HEK293 (cell line): ENCODE measurements at regions not wholly inside any gene's neighbourhood (a gene's known extent, or its start where the extent isn't known, plus 50 kb on each side); places are given as distances from the start of the nearest gene placed in this dataset.

Source experiments
- CTCF ChIA-PET: fragments of 350-600 bp; formaldehyde crosslinking; extraction: SDS; loops from one replicate; lab custom pipeline; 2021; ENCODE audit warnings: antibody characterized with exemption; lab: Yijun Ruan, JAX
- POLR2A ChIA-PET: fragments of 300-600 bp; formaldehyde crosslinking; extraction: SDS; loops from one replicate; lab custom pipeline; 2020; ENCODE audit warnings: antibody characterized with exemption, inconsistent platforms; lab: Yijun Ruan, JAX
- H3K27ac ChIP-seq: fragments of 200-500 bp; sonication (Bioruptor generic); 2 replicates; pipeline ENCODE4 v1.5.1; 2014; ENCODE audit warnings: low read depth, low read length, control low read depth, inconsistent platforms; ENCODE audit errors: extremely low read depth
- H3K36me3 ChIP-seq, 2 experiments: fragments of 200-500 bp in 1 of 2; sonication (Bioruptor generic) in 1 of 2; 1 replicate in 1 of 2; 2 replicates in 1 of 2; pipeline ENCODE4 v1.5.1; 2014 to 2017; ENCODE audit warnings: inconsistent platforms in 2 of 2, low read length in 2 of 2; ENCODE audit not compliant: control insufficient read depth in 2 of 2, insufficient read depth in 1 of 2
- H3K4me1 ChIP-seq: fragments of 200-500 bp; sonication (Bioruptor generic); 2 replicates; pipeline ENCODE4 v1.5.1; 2014; ENCODE audit warnings: mild to moderate bottlenecking, low read length, inconsistent platforms; ENCODE audit not compliant: control insufficient read depth, insufficient read depth
- H3K4me3 ChIP-seq: 2 replicates; pipeline ENCODE4 v1.5.1; 2011; ENCODE audit warnings: low read depth, mild to moderate bottlenecking, control low read depth, low read length, moderate library complexity
- H3K9me3 ChIP-seq: fragments of 200-500 bp; sonication (Bioruptor generic); 2 replicates; pipeline ENCODE4 v1.5.1; 2014; ENCODE audit warnings: low read depth, low read length, inconsistent platforms; ENCODE audit not compliant: control insufficient read depth, insufficient read depth
- REPIN1 ChIP-seq: fragments of 450-650 bp; formaldehyde crosslinking; IDR thresholded peaks from 2 replicates; pipeline ENCODE4 v1.5.1; 2017; ENCODE audit warnings: missing biosample characterization, missing genetic modification characterization, low read depth
- ZNF140 ChIP-seq: fragments of 450-650 bp; formaldehyde crosslinking; IDR thresholded peaks from 2 replicates; pipeline ENCODE4 v1.5.1; 2016; ENCODE audit warnings: missing biosample characterization, missing genetic modification characterization
- ZNF211 ChIP-seq: fragments of 450-650 bp; formaldehyde crosslinking; IDR thresholded peaks from 2 replicates; pipeline ENCODE4 v1.5.1; 2016; ENCODE audit warnings: low read depth, missing biosample characterization, missing genetic modification characterization
- ZNF621 ChIP-seq: fragments of 450-650 bp; formaldehyde crosslinking; IDR thresholded peaks from 2 replicates; pipeline ENCODE4 v1.5.1; 2017; ENCODE audit warnings: missing biosample characterization, missing genetic modification characterization
- TF ChIP-seq, protein P1 (sequence below): fragments of 450-650 bp; formaldehyde crosslinking; IDR thresholded peaks from 2 replicates; pipeline ENCODE4 v1.5.1; 2016; ENCODE audit warnings: missing biosample characterization, missing genetic modification characterization
- TF ChIP-seq, protein P2 (sequence below): fragments of 450-650 bp; formaldehyde crosslinking; IDR thresholded peaks from 2 replicates; pipeline ENCODE4 v1.5.1; 2016; ENCODE audit warnings: missing biosample characterization, missing genetic modification characterization
- TF ChIP-seq, protein P3 (sequence below): IDR thresholded peaks from 2 replicates; pipeline ENCODE4 v1.6.1; 2011; ENCODE audit warnings: mild to moderate bottlenecking, low read depth, low read length, borderline replicate concordance
- TF ChIP-seq, protein P4 (sequence below): fragments of 450-650 bp; formaldehyde crosslinking; IDR thresholded peaks from 2 replicates; pipeline ENCODE4 v1.5.1; 2016; ENCODE audit warnings: missing biosample characterization, missing genetic modification characterization
- TF ChIP-seq, protein P5 (sequence below): fragments of 450-650 bp; formaldehyde crosslinking; IDR thresholded peaks from 2 replicates; pipeline ENCODE4 v1.5.1; 2016; ENCODE audit warnings: missing biosample characterization, missing genetic modification characterization, low read depth
- TF ChIP-seq, protein P6 (sequence below): fragments of 450-650 bp; formaldehyde crosslinking; IDR thresholded peaks from 2 replicates; pipeline ENCODE4 v1.5.1; 2016; ENCODE audit warnings: missing biosample characterization, missing genetic modification characterization

DNA sequence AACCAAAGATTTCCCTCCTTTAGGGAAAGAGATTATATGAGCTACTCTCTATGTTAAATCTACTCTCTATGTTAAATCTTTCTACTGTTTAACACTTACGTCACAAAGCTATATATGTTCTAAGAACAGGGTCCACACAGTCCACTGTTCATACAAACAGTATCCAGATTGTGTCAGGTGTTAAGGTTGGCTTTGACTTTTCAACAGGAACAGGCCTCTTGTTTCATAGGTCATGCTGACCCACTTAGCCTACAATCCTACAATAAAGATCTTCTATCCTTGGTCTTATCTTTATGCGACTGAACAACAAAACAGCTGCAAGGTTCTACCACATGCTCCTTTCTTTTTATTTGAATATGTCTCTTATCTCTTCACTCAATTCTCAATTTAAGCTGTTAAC lies 134.9 kb downstream of the LTN1 start (continued):
- TF ChIP-seq, protein P1, sequence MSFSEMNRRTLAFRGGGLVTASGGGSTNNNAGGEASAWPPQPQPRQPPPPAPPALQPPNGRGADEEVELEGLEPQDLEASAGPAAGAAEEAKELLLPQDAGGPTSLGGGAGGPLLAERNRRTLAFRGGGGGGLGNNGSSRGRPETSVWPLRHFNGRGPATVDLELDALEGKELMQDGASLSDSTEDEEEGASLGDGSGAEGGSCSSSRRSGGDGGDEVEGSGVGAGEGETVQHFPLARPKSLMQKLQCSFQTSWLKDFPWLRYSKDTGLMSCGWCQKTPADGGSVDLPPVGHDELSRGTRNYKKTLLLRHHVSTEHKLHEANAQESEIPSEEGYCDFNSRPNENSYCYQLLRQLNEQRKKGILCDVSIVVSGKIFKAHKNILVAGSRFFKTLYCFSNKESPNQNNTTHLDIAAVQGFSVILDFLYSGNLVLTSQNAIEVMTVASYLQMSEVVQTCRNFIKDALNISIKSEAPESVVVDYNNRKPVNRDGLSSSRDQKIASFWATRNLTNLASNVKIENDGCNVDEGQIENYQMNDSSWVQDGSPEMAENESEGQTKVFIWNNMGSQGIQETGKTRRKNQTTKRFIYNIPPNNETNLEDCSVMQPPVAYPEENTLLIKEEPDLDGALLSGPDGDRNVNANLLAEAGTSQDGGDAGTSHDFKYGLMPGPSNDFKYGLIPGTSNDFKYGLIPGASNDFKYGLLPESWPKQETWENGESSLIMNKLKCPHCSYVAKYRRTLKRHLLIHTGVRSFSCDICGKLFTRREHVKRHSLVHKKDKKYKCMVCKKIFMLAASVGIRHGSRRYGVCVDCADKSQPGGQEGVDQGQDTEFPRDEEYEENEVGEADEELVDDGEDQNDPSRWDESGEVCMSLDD (tag by site-specific recombination) = no peak

DNA sequence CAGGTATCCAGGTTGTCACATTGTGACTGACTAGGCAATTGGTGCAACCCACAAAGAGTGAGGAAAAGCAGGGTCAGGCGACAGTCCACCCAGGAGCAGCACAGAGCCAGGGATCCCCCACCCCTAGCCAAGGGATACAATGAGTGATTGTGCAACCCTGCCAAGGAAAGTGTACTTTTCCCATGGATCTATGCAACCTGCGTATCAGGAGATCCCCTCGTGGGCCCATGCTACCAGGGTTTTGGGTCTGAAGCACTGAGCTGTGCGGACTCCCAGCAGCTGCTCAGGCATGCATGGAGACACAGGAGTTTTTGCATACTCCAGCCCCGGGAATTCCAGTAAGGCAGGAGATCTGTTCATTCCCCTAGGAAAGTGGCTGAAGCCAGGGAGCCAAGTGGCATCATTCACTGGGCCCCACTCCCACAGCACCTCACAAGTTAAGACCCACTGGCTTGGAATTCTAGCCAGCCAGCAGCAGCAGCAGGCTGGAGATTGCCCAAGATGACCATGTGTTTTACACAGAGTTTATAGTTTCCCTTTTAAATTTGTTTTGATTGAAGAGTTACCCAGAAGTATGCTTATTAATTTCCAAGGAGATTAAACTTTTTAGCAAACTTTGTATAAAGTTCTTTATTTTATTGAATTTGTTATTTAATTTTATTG lies 136.0 kb downstream of the LTN1 start:
- Histone ChIP-seq H3K27ac (no peak overlapping the region), H3K4me3 (no peak overlapping the region), H3K9me3 (no peaks in the 10 kb centered on the region), H3K36me3 (no peaks in the 10 kb centered on the region), H3K4me1 (no peaks in the 10 kb centered on the region)
- ChIA-PET POLR2A (no interaction called here), CTCF (no interaction called here)
- TF ChIP-seq ZNF140 (tag by site-specific recombination) = no peak
- TF ChIP-seq, protein P2, sequence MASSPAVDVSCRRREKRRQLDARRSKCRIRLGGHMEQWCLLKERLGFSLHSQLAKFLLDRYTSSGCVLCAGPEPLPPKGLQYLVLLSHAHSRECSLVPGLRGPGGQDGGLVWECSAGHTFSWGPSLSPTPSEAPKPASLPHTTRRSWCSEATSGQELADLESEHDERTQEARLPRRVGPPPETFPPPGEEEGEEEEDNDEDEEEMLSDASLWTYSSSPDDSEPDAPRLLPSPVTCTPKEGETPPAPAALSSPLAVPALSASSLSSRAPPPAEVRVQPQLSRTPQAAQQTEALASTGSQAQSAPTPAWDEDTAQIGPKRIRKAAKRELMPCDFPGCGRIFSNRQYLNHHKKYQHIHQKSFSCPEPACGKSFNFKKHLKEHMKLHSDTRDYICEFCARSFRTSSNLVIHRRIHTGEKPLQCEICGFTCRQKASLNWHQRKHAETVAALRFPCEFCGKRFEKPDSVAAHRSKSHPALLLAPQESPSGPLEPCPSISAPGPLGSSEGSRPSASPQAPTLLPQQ (tag by site-specific recombination) = 0 out of 2 replicates have a peak, but pooled peaks have one; percentile 28

DNA sequence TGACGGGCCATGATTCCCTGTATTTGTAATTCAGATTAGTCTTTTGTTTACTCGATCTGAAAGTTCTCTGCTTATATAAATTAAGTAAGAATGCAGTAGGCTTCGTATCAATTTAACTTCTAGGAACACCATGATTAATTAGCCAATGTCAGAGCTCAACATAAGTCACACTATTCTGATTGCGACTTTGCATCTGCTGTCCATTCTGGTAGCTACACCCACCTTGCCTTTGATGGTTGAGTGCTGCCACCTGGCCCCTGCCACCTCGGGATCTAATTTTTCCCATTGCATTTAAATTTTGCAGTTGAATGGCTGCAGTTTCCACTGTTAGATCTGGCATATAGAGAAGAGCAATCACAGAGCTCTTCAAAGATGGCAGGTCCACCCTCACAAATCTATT lies 140.0 kb downstream of the LTN1 start:
- H3K27ac ChIP-seq = no peak overlapping the region
- no peaks in the 10 kb centered on the region for H3K4me1 ChIP-seq
- no peaks in the 10 kb centered on the region for H3K36me3 ChIP-seq
- H3K9me3 ChIP-seq = no peaks in the 10 kb centered on the region
- no peak overlapping the region for H3K4me3 ChIP-seq
- ChIA-PET CTCF (interaction anchor here (0.6 kb wide), 1 partner anchor 235 kb away, joined by 3 read pairs; no protein-coding TSS in a partner anchor), POLR2A (no interaction called here)
- TF ChIP-seq, protein P1 (tag by site-specific recombination) = no peak
- TF ChIP-seq, protein P3, sequence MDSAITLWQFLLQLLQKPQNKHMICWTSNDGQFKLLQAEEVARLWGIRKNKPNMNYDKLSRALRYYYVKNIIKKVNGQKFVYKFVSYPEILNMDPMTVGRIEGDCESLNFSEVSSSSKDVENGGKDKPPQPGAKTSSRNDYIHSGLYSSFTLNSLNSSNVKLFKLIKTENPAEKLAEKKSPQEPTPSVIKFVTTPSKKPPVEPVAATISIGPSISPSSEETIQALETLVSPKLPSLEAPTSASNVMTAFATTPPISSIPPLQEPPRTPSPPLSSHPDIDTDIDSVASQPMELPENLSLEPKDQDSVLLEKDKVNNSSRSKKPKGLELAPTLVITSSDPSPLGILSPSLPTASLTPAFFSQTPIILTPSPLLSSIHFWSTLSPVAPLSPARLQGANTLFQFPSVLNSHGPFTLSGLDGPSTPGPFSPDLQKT = no peak
- TF ChIP-seq REPIN1 (tag by site-specific recombination) (no peak), ZNF211 (tag by site-specific recombination) (no peak), ZNF621 (tag by site-specific recombination) (no peak)
- TF ChIP-seq, protein P4, sequence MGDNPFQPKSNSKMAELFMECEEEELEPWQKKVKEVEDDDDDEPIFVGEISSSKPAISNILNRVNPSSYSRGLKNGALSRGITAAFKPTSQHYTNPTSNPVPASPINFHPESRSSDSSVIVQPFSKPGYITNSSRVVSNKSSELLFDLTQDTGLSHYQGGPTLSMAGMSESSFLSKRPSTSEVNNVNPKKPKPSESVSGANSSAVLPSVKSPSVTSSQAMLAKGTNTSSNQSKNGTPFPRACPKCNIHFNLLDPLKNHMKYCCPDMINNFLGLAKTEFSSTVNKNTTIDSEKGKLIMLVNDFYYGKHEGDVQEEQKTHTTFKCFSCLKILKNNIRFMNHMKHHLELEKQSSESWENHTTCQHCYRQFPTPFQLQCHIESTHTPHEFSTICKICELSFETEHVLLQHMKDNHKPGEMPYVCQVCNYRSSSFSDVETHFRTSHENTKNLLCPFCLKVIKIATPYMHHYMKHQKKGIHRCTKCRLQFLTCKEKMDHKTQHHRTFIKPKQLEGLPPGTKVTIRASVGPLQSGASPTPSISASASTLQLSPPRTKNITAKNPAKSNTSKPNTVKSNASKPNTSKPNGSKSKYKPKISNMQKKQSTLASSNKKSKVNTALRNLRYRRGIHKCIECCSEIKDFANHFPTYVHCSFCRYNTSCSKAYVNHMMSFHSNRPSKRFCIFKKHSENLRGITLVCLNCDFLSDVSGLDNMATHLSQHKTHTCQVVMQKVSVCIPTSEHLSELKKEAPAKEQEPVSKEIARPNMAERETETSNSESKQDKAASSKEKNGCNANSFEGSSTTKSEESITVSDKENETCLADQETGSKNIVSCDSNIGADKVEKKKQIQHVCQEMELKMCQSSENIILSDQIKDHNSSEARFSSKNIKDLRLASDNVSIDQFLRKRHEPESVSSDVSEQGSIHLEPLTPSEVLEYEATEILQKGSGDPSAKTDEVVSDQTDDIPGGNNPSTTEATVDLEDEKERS (tag by site-specific recombination) = no peak
- TF ChIP-seq, protein P5, sequence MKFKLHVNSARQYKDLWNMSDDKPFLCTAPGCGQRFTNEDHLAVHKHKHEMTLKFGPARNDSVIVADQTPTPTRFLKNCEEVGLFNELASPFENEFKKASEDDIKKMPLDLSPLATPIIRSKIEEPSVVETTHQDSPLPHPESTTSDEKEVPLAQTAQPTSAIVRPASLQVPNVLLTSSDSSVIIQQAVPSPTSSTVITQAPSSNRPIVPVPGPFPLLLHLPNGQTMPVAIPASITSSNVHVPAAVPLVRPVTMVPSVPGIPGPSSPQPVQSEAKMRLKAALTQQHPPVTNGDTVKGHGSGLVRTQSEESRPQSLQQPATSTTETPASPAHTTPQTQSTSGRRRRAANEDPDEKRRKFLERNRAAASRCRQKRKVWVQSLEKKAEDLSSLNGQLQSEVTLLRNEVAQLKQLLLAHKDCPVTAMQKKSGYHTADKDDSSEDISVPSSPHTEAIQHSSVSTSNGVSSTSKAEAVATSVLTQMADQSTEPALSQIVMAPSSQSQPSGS (tag by site-specific recombination) = no peak
- TF ChIP-seq, protein P6, sequence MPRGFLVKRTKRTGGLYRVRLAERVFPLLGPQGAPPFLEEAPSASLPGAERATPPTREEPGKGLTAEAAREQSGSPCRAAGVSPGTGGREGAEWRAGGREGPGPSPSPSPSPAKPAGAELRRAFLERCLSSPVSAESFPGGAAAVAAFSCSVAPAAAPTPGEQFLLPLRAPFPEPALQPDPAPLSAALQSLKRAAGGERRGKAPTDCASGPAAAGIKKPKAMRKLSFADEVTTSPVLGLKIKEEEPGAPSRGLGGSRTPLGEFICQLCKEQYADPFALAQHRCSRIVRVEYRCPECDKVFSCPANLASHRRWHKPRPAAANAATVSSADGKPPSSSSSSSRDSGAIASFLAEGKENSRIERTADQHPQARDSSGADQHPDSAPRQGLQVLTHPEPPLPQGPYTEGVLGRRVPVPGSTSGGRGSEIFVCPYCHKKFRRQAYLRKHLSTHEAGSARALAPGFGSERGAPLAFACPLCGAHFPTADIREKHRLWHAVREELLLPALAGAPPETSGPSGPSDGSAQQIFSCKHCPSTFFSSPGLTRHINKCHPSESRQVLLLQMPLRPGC (tag by site-specific recombination) = no peak
